22Rv1 (cell line): ENCODE measurements at regions not wholly inside any gene's neighbourhood (a gene's known extent, or its start where the extent isn't known, plus 50 kb on each side); places are given as distances from the start of the nearest gene placed in this dataset.

Experiments
- ZFX ChIP-seq: fragments of 450-650 bp; IDR thresholded peaks from 2 replicates; pipeline ENCODE4 v1.6.1; 2017; ENCODE audit warnings: antibody characterized with exemption, borderline replicate concordance
- TF ChIP-seq, protein P1 (sequence below): fragments of 450-650 bp; IDR thresholded peaks from 2 replicates; pipeline ENCODE4 v1.5.1; 2017; ENCODE audit warnings: mild to moderate bottlenecking

DNA sequence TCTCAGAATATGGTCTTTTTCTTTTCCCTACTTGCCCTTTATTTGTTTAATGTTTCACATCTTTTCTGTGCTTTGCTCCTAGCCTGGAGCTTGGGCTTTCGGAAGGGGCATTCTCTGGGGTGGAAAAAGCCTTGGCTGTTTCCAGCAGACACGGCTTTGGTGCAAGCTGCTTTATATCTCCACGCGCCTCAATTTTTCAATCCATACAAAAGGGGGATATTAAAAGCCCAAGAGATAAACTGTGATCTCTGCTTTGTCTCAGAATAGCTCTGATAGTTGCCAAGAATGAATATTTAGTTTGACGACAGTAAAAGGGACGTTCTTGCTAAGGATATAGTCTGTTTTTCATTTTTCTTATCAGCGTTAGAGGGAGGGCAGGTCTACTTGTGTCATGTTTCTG, 194.0 kb upstream of the KIRREL3 start:
- TF ChIP-seq, protein P1, sequence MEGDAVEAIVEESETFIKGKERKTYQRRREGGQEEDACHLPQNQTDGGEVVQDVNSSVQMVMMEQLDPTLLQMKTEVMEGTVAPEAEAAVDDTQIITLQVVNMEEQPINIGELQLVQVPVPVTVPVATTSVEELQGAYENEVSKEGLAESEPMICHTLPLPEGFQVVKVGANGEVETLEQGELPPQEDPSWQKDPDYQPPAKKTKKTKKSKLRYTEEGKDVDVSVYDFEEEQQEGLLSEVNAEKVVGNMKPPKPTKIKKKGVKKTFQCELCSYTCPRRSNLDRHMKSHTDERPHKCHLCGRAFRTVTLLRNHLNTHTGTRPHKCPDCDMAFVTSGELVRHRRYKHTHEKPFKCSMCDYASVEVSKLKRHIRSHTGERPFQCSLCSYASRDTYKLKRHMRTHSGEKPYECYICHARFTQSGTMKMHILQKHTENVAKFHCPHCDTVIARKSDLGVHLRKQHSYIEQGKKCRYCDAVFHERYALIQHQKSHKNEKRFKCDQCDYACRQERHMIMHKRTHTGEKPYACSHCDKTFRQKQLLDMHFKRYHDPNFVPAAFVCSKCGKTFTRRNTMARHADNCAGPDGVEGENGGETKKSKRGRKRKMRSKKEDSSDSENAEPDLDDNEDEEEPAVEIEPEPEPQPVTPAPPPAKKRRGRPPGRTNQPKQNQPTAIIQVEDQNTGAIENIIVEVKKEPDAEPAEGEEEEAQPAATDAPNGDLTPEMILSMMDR = no peak
- TF ChIP-seq ZFX = no peak
